ENCODE measurements at regions not wholly inside any gene's neighbourhood (a gene's known extent, or its start where the extent isn't known, plus 50 kb on each side); places are given as distances from the start of the nearest gene placed in this dataset.
A peak's percentile ranks its signal among the peaks of the same experiment; 100 is the strongest.

- H3K27ac ChIP-seq (ENCODE audit: extremely low read depth, low read depth, low read length): no peak overlapping the region
- no peaks in the 10 kb centered on the region for H3K9me3 ChIP-seq (ENCODE audit: control insufficient read depth, insufficient read depth, low read depth, low read length)
- POLR2A ChIA-PET: no interaction called here
- H3K4me1 ChIP-seq (ENCODE audit: control insufficient read depth, insufficient read depth, low read length): peaks cover 5% of the 10 kb centered on the region; the same call in 1 of the 2 replicates
- H3K36me3 ChIP-seq (ENCODE audit: control insufficient read depth in 2 of 2, insufficient read depth in 1 of 2, low read length in 2 of 2): no peaks in the 10 kb centered on the region
- TF ChIP-seq ZNF280C (tag by site-specific recombination; IDR thresholded peaks at IDR 0.05): no peak
- TF ChIP-seq ZNF768 (tag by site-specific recombination; IDR thresholded peaks at IDR 0.05): no peak
- TF ChIP-seq ZNF501 (tag by site-specific recombination; IDR thresholded peaks at IDR 0.05): no peak
- TF ChIP-seq MEIS1 (CRISPR knock-in tag; IDR thresholded peaks at IDR 0.05; ENCODE audit: borderline replicate concordance): 0 out of 2 replicates have a peak, but pooled peaks have one; percentile 54
- TF ChIP-seq WT1 (tag by site-specific recombination; IDR thresholded peaks at IDR 0.05): peak; percentile 48; the same call in 1 of the 2 replicates
- H3K4me3 ChIP-seq (ENCODE audit: low read depth, low read length): no peak overlapping the region
- CTCF ChIA-PET: no interaction called here
These were observed 298.7 kb upstream of the TCF21 start for GRCh38 chr6:133590196-133590595.

- no peak overlapping the region for H3K27ac ChIP-seq (ENCODE audit: extremely low read depth, low read depth, low read length)
- POLR2A ChIA-PET: no interaction called here
- no peaks in the 10 kb centered on the region for H3K36me3 ChIP-seq (ENCODE audit: control insufficient read depth in 2 of 2, insufficient read depth in 1 of 2, low read length in 2 of 2)
- H3K4me1 ChIP-seq (ENCODE audit: control insufficient read depth, insufficient read depth, low read length): peaks cover 6% of the 10 kb centered on the region; the same call in 1 of the 2 replicates
- TF ChIP-seq ZNF121 (tag by site-specific recombination; IDR thresholded peaks at IDR 0.05): no peak
- no peak for TF ChIP-seq ZNF169 (tag by site-specific recombination; IDR thresholded peaks at IDR 0.05)
- no peak for TF ChIP-seq ZNF76 (tag by site-specific recombination; IDR thresholded peaks at IDR 0.05; ENCODE audit: borderline replicate concordance, low read depth)
- no peak for TF ChIP-seq HIC1 (tag by site-specific recombination; IDR thresholded peaks at IDR 0.05)
- TF ChIP-seq ZNF423 (tag by site-specific recombination; IDR thresholded peaks at IDR 0.05): no peak
- TF ChIP-seq ZNF521 (tag by site-specific recombination; IDR thresholded peaks at IDR 0.05): no peak
- TF ChIP-seq ZNF837 (tag by site-specific recombination; IDR thresholded peaks at IDR 0.05): no peak
- no peak for TF ChIP-seq ZFHX2 (tag by site-specific recombination; conservative IDR thresholded peaks at IDR 0.05)
- TF ChIP-seq SP7 (tag by site-specific recombination; IDR thresholded peaks at IDR 0.05): no peak
- TF ChIP-seq ZFP37 (tag by site-specific recombination; IDR thresholded peaks at IDR 0.05): no peak
- no peak for TF ChIP-seq ZNF48 (tag by site-specific recombination; IDR thresholded peaks at IDR 0.05)
- no peak for TF ChIP-seq ZNF175 (tag by site-specific recombination; IDR thresholded peaks at IDR 0.05)
- no peak for TF ChIP-seq ZBTB48 (tag by site-specific recombination; IDR thresholded peaks at IDR 0.05)
- no peak for TF ChIP-seq KLF8 (tag by site-specific recombination; IDR thresholded peaks at IDR 0.05)
- CTCF ChIA-PET: interaction anchor here (0.8 to 1.4 kb wide), 2 partner anchors 326 to 332 kb away, joined by 3 to 7 read pairs; no protein-coding TSS in a partner anchor
- no peak overlapping the region for H3K4me3 ChIP-seq (ENCODE audit: low read depth, low read length)
- no peaks in the 10 kb centered on the region for H3K9me3 ChIP-seq (ENCODE audit: control insufficient read depth, insufficient read depth, low read depth, low read length)
These were observed 298.1 kb upstream of the TCF21 start for GRCh38 chr6:133590814-133591213.

- peaks cover 6% of the 10 kb centered on the region; the same call in 1 of the 2 replicates for H3K4me1 ChIP-seq (ENCODE audit: control insufficient read depth, insufficient read depth, low read length)
- no peaks in the 10 kb centered on the region for H3K9me3 ChIP-seq (ENCODE audit: control insufficient read depth, insufficient read depth, low read depth, low read length)
- H3K27ac ChIP-seq (ENCODE audit: extremely low read depth, low read depth, low read length): no peak overlapping the region
- H3K4me3 ChIP-seq (ENCODE audit: low read depth, low read length): no peak overlapping the region
- TF ChIP-seq ZNF335 (tag by site-specific recombination; conservative IDR thresholded peaks at IDR 0.05) (no peak), ZNF645 (tag by site-specific recombination; IDR thresholded peaks at IDR 0.05) (no peak), ZNF19 (tag by site-specific recombination; IDR thresholded peaks at IDR 0.05; ENCODE audit: low read depth) (no peak), KLF1 (tag by site-specific recombination; IDR thresholded peaks at IDR 0.05) (no peak), ZNF184 (tag by site-specific recombination; IDR thresholded peaks at IDR 0.05) (no peak), ZNF302 (tag by site-specific recombination; IDR thresholded peaks at IDR 0.05; ENCODE audit: low read depth) (no peak), ZNF664 (tag by site-specific recombination; IDR thresholded peaks at IDR 0.05) (no peak)
- CTCF ChIA-PET: interaction anchor here (0.8 to 1.4 kb wide), 4 partner anchors 21 to 332 kb away, joined by 3 to 7 read pairs (median 4); no protein-coding TSS in a partner anchor
- H3K36me3 ChIP-seq (ENCODE audit: control insufficient read depth in 2 of 2, insufficient read depth in 1 of 2, low read length in 2 of 2): no peaks in the 10 kb centered on the region
- POLR2A ChIA-PET: no interaction called here
These were observed 297.6 kb upstream of the TCF21 start for GRCh38 chr6:133591275-133591674.

Data from HEK293 (cell line).